NCI-H146 treated with DMSO at 0.1 percent for 48 hours (cell line): ENCODE measurements at regions not wholly inside any gene's neighbourhood (a gene's known extent, or its start where the extent isn't known, plus 50 kb on each side); places are given as distances from the start of the nearest gene placed in this dataset.

ENCODE experiments used
- DNase-seq: peaks from one replicate; lab custom pipeline; 2025; ENCODE audit not compliant: unreplicated experiment; lab: John Stamatoyannopoulos, UW

- DNase-seq = peak; percentile 92
These were observed 397.3 kb downstream of the SHANK2 start for GRCh38 chr11:70854901-70855556.

GRCh38 chr11:70857894-70858293 is 394.5 kb downstream of the SHANK2 start:
- no peak for DNase-seq

- DNase-seq = no peak
These were observed 393.2 kb downstream of the SHANK2 start for GRCh38 chr11:70859180-70859579.

GRCh38 chr11:70860888-70861287 is 391.5 kb downstream of the SHANK2 start:
- DNase-seq = peak; percentile 30

- peak; percentile 83 for DNase-seq
These were observed 390.8 kb downstream of the SHANK2 start for GRCh38 chr11:70861559-70861958.

- peak; percentile 78 for DNase-seq
These were observed 390.3 kb downstream of the SHANK2 start for GRCh38 chr11:70862093-70862492.

- DNase-seq = no peak
These were observed 389.2 kb downstream of the SHANK2 start for GRCh38 chr11:70863186-70863585.

- no peak for DNase-seq
These were observed 388.4 kb downstream of the SHANK2 start for GRCh38 chr11:70863993-70864392.

- no peak for DNase-seq
These were observed 387.0 kb downstream of the SHANK2 start for GRCh38 chr11:70865356-70865755.

GRCh38 chr11:70866834-70867233 is 385.5 kb downstream of the SHANK2 start:
- no peak for DNase-seq

- no peak for DNase-seq
These were observed 384.9 kb downstream of the SHANK2 start for GRCh38 chr11:70867281-70868047.

GRCh38 chr11:70868341-70868885 is 384.0 kb downstream of the SHANK2 start:
- no peak for DNase-seq

GRCh38 chr11:70869054-70869453 is 383.3 kb downstream of the SHANK2 start:
- DNase-seq = no peak

- no peak for DNase-seq
These were observed 380.5 kb downstream of the SHANK2 start for GRCh38 chr11:70871881-70872280.

- no peak for DNase-seq
These were observed 380.1 kb downstream of the SHANK2 start for GRCh38 chr11:70872299-70872698.

GRCh38 chr11:70872955-70873735 is 379.2 kb downstream of the SHANK2 start:
- peak; percentile 35 for DNase-seq

- DNase-seq = no peak
These were observed 378.5 kb downstream of the SHANK2 start for GRCh38 chr11:70873736-70874412.

GRCh38 chr11:70876685-70877084 is 375.7 kb downstream of the SHANK2 start:
- peak; percentile 38 for DNase-seq

GRCh38 chr11:70877151-70877550 is 375.2 kb downstream of the SHANK2 start:
- DNase-seq = no peak

GRCh38 chr11:70878366-70878765 is 374.0 kb downstream of the SHANK2 start:
- DNase-seq = no peak
